Fibroblast of lung (primary cell): ENCODE measurements at regions not wholly inside any gene's neighbourhood (a gene's known extent, or its start where the extent isn't known, plus 50 kb on each side); places are given as distances from the start of the nearest gene placed in this dataset.
"Not testable (repeated sequence)": the region's sequence is repeated elsewhere in the genome, so short reads cannot be mapped to it uniquely, and the experiment has no call there.

Source experiments
- DNase-seq, 2 donors: peaks; one replicate each; pipeline versions ENCODE4 v3.0.0 to v3.0.0-alpha.2; 2010; ENCODE audit warnings: low read depth in 2 of 2
- H2AFZ ChIP-seq: 2 replicates; pipeline ENCODE4 v1.5.1; 2012; ENCODE audit warnings: low read length, control low read depth, inconsistent platforms
- H3K27ac ChIP-seq: 2 replicates; pipeline ENCODE4 v1.5.1; 2011; ENCODE audit warnings: low read length, control low read depth; ENCODE audit not compliant: insufficient read depth
- H3K27me3 ChIP-seq: 2 replicates; pipeline ENCODE4 v1.5.1; 2011; ENCODE audit warnings: mild to moderate bottlenecking, low read length; ENCODE audit not compliant: control insufficient read depth, insufficient read depth
- H3K36me3 ChIP-seq: 2 replicates; pipeline ENCODE4 v1.5.1; 2011; ENCODE audit warnings: low read length; ENCODE audit not compliant: control insufficient read depth, insufficient read depth
- H3K4me1 ChIP-seq: 2 replicates; pipeline ENCODE4 v1.5.1; 2011; ENCODE audit warnings: low read length; ENCODE audit not compliant: control insufficient read depth, insufficient read depth; ENCODE audit errors: extremely low read depth
- H3K4me2 ChIP-seq: 2 replicates; pipeline ENCODE4 v1.5.1; 2011; ENCODE audit warnings: low read length, control low read depth; ENCODE audit not compliant: insufficient read depth; ENCODE audit errors: extremely low read depth
- H3K4me3 ChIP-seq, 4 experiments: fragments of 200-600 bp in 1 of 4; sonication (generic) in 1 of 4; replicated peaks in 1 of 4; 2 replicates each; pipeline ENCODE4 v1.5.1; 2011 to 2016; ENCODE audit warnings: low read length in 4 of 4, low read depth in 3 of 4, mild to moderate bottlenecking in 3 of 4, control low read depth in 2 of 4, inconsistent platforms in 1 of 4, mixed read lengths in 1 of 4; ENCODE audit not compliant: insufficient read depth in 1 of 4; ENCODE audit errors: control extremely low read depth in 1 of 4
- H3K79me2 ChIP-seq: 2 replicates; pipeline ENCODE4 v1.5.1; 2012; ENCODE audit warnings: mild to moderate bottlenecking, low read length, inconsistent platforms; ENCODE audit not compliant: control insufficient read depth, insufficient read depth
- H3K9ac ChIP-seq: 2 replicates; pipeline ENCODE4 v1.5.1; 2011; ENCODE audit warnings: mild to moderate bottlenecking, low read length, control low read depth; ENCODE audit not compliant: insufficient read depth
- H3K9me3 ChIP-seq: 2 replicates; pipeline ENCODE4 v1.5.1; 2012; ENCODE audit warnings: low read depth, low read length; ENCODE audit not compliant: control insufficient read depth, insufficient read depth
- H4K20me1 ChIP-seq: 2 replicates; pipeline ENCODE4 v1.5.1; 2011; ENCODE audit warnings: low read length; ENCODE audit not compliant: control insufficient read depth, insufficient read depth; ENCODE audit errors: extremely low read depth
- CTCF ChIP-seq, 2 donors: IDR thresholded peaks in 1 of 2; conservative IDR thresholded peaks in 1 of 2; 1 replicate in 1 of 2; 2 replicates in 1 of 2; pipeline ENCODE4 v1.5.1; 2011 to 2012; ENCODE audit warnings: low read length in 2 of 2, control low read depth in 1 of 2, inconsistent platforms in 1 of 2, low read depth in 1 of 2, mild to moderate bottlenecking in 1 of 2
- EZH2 ChIP-seq: IDR thresholded peaks from 2 replicates; pipeline ENCODE4 v1.5.1; 2012; ENCODE audit warnings: low read length, control low read depth, mild to moderate bottlenecking; ENCODE audit errors: missing control alignments

GRCh38 chr18:4705894-4706293, 250.8 kb upstream of the DLGAP1 start:
- Histone ChIP-seq H3K27me3 (no peaks in the 10 kb centered on the region), H3K27ac (no peak overlapping the region), H3K4me1 (no peaks in the 10 kb centered on the region), H2AFZ (no peak overlapping the region), H3K9me3 (no peaks in the 10 kb centered on the region), H3K9ac (no peak overlapping the region), H3K4me2 (no peak overlapping the region), H4K20me1 (no peaks in the 10 kb centered on the region), H3K79me2 (no peaks in the 10 kb centered on the region), H3K36me3 (no peaks in the 10 kb centered on the region), H3K4me3 (no peak overlapping the region)
- TF ChIP-seq CTCF (conservative IDR thresholded peaks at IDR 0.05 in 1 of 2, IDR thresholded peaks at IDR 0.05 in 1 of 2; ENCODE audit: low read depth in 1 of 2, low read length in 2 of 2) (no peak), EZH2 (no peak)
- DNase-seq, result no peak

GRCh38 chr18:4704781-4705180, 249.7 kb upstream of the DLGAP1 start:
- H3K9ac ChIP-seq, result no peak overlapping the region
- no peaks in the 10 kb centered on the region for H3K4me1 ChIP-seq
- H3K79me2 ChIP-seq, result no peaks in the 10 kb centered on the region
- H2AFZ ChIP-seq, result no peak overlapping the region
- no peaks in the 10 kb centered on the region for H3K27me3 ChIP-seq
- no peak overlapping the region for H3K4me3 ChIP-seq
- H4K20me1 ChIP-seq, result no peaks in the 10 kb centered on the region
- no peaks in the 10 kb centered on the region for H3K9me3 ChIP-seq
- no peaks in the 10 kb centered on the region for H3K36me3 ChIP-seq
- no peak overlapping the region for H3K4me2 ChIP-seq
- TF ChIP-seq EZH2, result no peak
- no peak for DNase-seq
- no peak overlapping the region for H3K27ac ChIP-seq

GRCh38 chr18:4691836-4692235, 236.7 kb upstream of the DLGAP1 start:
- Histone ChIP-seq H3K9ac (no peak overlapping the region), H3K4me1 (no peaks in the 10 kb centered on the region), H3K79me2 (no peaks in the 10 kb centered on the region), H3K36me3 (no peaks in the 10 kb centered on the region), H4K20me1 (no peaks in the 10 kb centered on the region), H3K27ac (no peak overlapping the region), H3K4me3 (no peak overlapping the region), H3K9me3 (no peaks in the 10 kb centered on the region), H3K27me3 (no peaks in the 10 kb centered on the region), H3K4me2 (no peak overlapping the region), H2AFZ (no peak overlapping the region)
- TF ChIP-seq EZH2, result no peak
- no peak for TF ChIP-seq CTCF (conservative IDR thresholded peaks at IDR 0.05 in 1 of 2, IDR thresholded peaks at IDR 0.05 in 1 of 2; ENCODE audit: low read depth in 1 of 2, low read length in 2 of 2)
- no peak for DNase-seq

- H3K27me3 ChIP-seq, H3K4me3 ChIP-seq, H3K79me2 ChIP-seq, H3K4me2 ChIP-seq, H3K4me1 ChIP-seq, H3K36me3 ChIP-seq, H3K27ac ChIP-seq, H4K20me1 ChIP-seq, DNase-seq, H3K9me3 ChIP-seq, H3K9ac ChIP-seq, H2AFZ ChIP-seq: not testable (repeated sequence)
Observed at GRCh38 chr18:4678685-4679084, 223.6 kb upstream of the DLGAP1 start.
